Ishikawa (cell line): ENCODE measurements at regions not wholly inside any gene's neighbourhood (a gene's known extent, or its start where the extent isn't known, plus 50 kb on each side); places are given as distances from the start of the nearest gene placed in this dataset.

ENCODE experiments used
- CEBPB ChIP-seq: IDR thresholded peaks from 2 replicates; pipeline ENCODE4 v1.6.1; 2012
- EGR1 ChIP-seq: IDR thresholded peaks from 2 replicates; pipeline ENCODE4 v1.6.1; 2012
- EP300 ChIP-seq: IDR thresholded peaks from 2 replicates; pipeline ENCODE4 v1.6.1; 2012; ENCODE audit warnings: borderline replicate concordance
- MAX ChIP-seq: IDR thresholded peaks from 2 replicates; pipeline ENCODE4 v1.6.1; 2012
- RAD21 ChIP-seq: IDR thresholded peaks from 2 replicates; pipeline ENCODE4 v1.6.1; 2012; ENCODE audit warnings: low read depth
- TAF1 ChIP-seq: IDR thresholded peaks from 2 replicates; pipeline ENCODE4 v1.6.1; 2012; ENCODE audit warnings: low read depth, mild to moderate bottlenecking
- TCF12 ChIP-seq: IDR thresholded peaks from 2 replicates; pipeline ENCODE4 v1.6.1; 2012; ENCODE audit warnings: low read depth
- TF ChIP-seq, protein P1 (sequence below): IDR thresholded peaks from 2 replicates; pipeline ENCODE4 v1.6.1; 2012

DNA sequence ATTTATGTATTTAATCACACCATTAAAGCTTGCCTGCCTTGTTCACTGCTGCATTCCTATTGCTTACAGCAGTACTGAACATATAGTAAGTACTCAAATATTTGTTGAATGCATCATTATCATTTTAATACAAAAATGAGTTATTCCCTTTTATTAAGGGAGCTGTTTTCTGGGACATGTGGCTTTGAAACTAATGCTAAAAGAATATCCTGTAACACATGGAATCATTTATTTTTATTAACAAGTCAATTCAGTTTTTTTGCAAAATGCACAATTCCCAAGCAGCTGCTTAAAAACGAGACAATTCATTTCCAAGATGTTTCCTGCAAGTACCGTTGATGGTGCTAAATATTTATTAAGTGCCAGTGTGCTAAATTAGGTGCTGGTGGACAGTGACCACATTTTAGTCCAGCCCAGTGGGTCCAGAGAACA is 148.3 kb upstream of the NR3C1 start:
- TF ChIP-seq RAD21, result no peak
- no peak for TF ChIP-seq MAX
- TF ChIP-seq EGR1, result no peak
- no peak for TF ChIP-seq TCF12
- no peak for TF ChIP-seq TAF1
- TF ChIP-seq EP300, result no peak
- TF ChIP-seq CEBPB, result no peak
- TF ChIP-seq, protein P1, sequence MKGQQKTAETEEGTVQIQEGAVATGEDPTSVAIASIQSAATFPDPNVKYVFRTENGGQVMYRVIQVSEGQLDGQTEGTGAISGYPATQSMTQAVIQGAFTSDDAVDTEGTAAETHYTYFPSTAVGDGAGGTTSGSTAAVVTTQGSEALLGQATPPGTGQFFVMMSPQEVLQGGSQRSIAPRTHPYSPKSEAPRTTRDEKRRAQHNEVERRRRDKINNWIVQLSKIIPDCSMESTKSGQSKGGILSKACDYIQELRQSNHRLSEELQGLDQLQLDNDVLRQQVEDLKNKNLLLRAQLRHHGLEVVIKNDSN, result no peak
